NCI-H2227 treated with DMSO at 0.1 percent for 48 hours (cell line): ENCODE measurements at regions not wholly inside any gene's neighbourhood (a gene's known extent, or its start where the extent isn't known, plus 50 kb on each side); places are given as distances from the start of the nearest gene placed in this dataset.
"Not testable (repeated sequence)": the region's sequence is repeated elsewhere in the genome, so short reads cannot be mapped to it uniquely, and the experiment has no call there.

Experiments used
- DNase-seq: peaks from one replicate; lab custom pipeline; 2025; lab: John Stamatoyannopoulos, UW

DNA sequence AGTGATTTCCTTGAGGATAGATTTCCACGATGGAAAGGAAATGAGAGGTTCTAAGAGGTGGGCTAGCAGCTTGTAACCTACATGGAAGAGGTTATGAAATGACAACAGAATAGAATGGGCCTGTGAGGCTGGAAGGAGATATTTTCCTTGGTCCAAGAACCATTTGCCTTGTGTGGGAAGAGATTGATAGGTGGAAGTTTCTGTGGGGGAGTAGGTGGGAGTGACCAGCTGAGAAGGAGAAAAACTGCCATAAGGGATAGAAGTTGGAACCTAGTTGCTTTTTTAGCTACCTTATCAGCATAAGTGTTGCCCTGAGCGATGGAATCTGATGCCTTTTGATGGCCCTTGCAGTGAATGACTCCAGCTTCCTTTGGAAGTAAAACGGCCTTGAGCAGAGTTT, 60.4 kb upstream of the NAA35 start:
- not testable (repeated sequence) for DNase-seq

DNA sequence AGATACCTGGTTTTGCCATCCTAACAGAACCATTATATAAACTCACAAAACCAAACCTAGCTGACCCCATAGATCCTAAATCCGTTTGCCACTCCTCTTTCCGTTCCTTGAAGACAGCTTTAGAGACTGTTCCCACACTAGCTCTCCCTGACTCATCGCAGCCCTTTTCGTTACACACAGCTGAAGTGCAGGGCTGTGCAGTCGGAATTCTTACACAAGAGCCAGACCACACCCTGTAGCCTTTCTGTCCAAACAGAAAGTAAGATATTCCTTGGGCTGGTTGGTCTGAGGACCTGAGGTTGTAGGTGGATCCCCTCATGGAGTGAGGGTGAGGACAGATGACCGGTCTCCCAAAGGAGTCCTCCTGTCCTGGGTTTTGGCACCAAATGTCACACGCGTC, 56.7 kb upstream of the NAA35 start:
- DNase-seq, result no peak

DNA sequence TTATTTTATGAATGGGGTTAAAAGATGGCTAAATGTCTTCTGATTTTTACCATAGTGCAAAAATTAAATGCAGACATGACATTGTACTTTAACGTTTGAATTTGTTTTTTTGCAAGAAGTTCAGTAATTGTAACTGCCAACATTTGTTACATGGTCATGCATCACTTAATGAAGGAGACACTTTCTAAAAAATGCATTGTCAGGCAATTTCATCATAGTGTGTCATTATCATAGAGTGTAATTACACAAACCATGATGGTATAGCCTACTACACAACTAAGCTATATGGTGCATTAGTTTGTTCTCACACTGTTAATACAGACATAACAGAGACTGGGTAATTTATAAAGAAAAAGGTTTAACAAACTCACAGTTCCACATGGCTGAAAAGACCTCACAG, 50.0 kb upstream of the NAA35 start:
- DNase-seq, result no peak
